SK-N-SH (cell line): ENCODE measurements at regions not wholly inside any gene's neighbourhood (a gene's known extent, or its start where the extent isn't known, plus 50 kb on each side); places are given as distances from the start of the nearest gene placed in this dataset.

Experiments used
- CTCF ChIA-PET: fragments of 300-600, 350-600 bp; formaldehyde crosslinking; extraction: SDS; loops from one replicate; lab custom pipeline; 2021; lab: Yijun Ruan, JAX
- POLR2A ChIA-PET: fragments of 350-600 bp; sonication (Branson Sonifier 250); formaldehyde crosslinking; extraction: SDS; loops from one replicate; lab custom pipeline; 2020; ENCODE audit warnings: antibody characterized with exemption, inconsistent platforms; lab: Yijun Ruan, JAX
- DNase-seq: peaks from one replicate; pipeline ENCODE4 v3.0.0; 2012
- H2AFZ ChIP-seq: fragments of 200-600 bp; sonication (generic); 2 replicates; pipeline ENCODE4 v1.8.1; 2016; ENCODE audit warnings: antibody characterized with exemption, mild to moderate bottlenecking, low read depth
- H3F3A ChIP-seq: fragments of 200-600 bp; sonication (generic); replicated peaks from 2 replicates; pipeline ENCODE3; 2016; ENCODE audit warnings: antibody characterized with exemption, mild to moderate bottlenecking; ENCODE audit not compliant: insufficient read depth
- H3K27ac ChIP-seq, 2 experiments: fragments of 200-500 bp in 1 of 2; fragments of 200-600 bp in 1 of 2; sonication (Bioruptor generic) in 1 of 2; sonication (generic), shearing (Covaris generic) in 1 of 2; 2 replicates each; pipeline versions ENCODE4 v1.5.1 to v1.6.1; 2014 to 2016; ENCODE audit warnings: low read depth in 2 of 2, inconsistent platforms in 1 of 2, low read length in 1 of 2, mild to moderate bottlenecking in 1 of 2, mixed read lengths in 1 of 2
- H3K27me3 ChIP-seq: fragments of 200-600 bp; sonication (generic), shearing (Covaris generic); 2 replicates; pipeline ENCODE4 v1.6.1; 2016; ENCODE audit warnings: mixed run types; ENCODE audit not compliant: insufficient read depth
- H3K36me3 ChIP-seq, 2 experiments: fragments of 200-500 bp in 1 of 2; fragments of 200-600 bp in 1 of 2; sonication (Bioruptor generic) in 1 of 2; sonication (generic) in 1 of 2; replicated peaks in 1 of 2; 2 replicates each; pipeline versions ENCODE3 to v1.5.1; 2014 to 2016; ENCODE audit warnings: low read length in 1 of 2, mild to moderate bottlenecking in 1 of 2; ENCODE audit not compliant: insufficient read depth in 2 of 2, control insufficient read depth in 1 of 2
- H3K4me1 ChIP-seq, 2 experiments: fragments of 200-500 bp in 1 of 2; fragments of 200-600 bp in 1 of 2; sonication (Bioruptor generic) in 1 of 2; sonication (generic), shearing (Covaris generic) in 1 of 2; 2 replicates each; pipeline versions ENCODE4 v1.5.1 to v1.6.1; 2014 to 2016; ENCODE audit warnings: low read depth in 1 of 2, low read length in 1 of 2, mixed run types in 1 of 2; ENCODE audit not compliant: insufficient read depth in 2 of 2, control insufficient read depth in 1 of 2
- H3K4me2 ChIP-seq: fragments of 200-600 bp; sonication (generic), shearing (Covaris generic); 2 replicates; pipeline ENCODE4 v1.6.1; 2017; ENCODE audit warnings: mixed run types
- H3K4me3 ChIP-seq, 2 experiments: fragments of 200-500 bp in 1 of 2; fragments of 200-600 bp in 1 of 2; sonication (Bioruptor generic) in 1 of 2; sonication (generic), shearing (Covaris generic) in 1 of 2; 2 replicates each; pipeline versions ENCODE4 v1.5.1 to v1.8.1; 2014 to 2016; ENCODE audit warnings: low read depth in 2 of 2, inconsistent platforms in 1 of 2, low read length in 1 of 2, mild to moderate bottlenecking in 1 of 2, mixed read lengths in 1 of 2, moderate library complexity in 1 of 2
- H3K79me2 ChIP-seq: fragments of 200-600 bp; sonication (generic); 2 replicates; pipeline ENCODE4 v1.8.1; 2017; ENCODE audit warnings: mild to moderate bottlenecking; ENCODE audit not compliant: insufficient read depth
- H3K9ac ChIP-seq: fragments of 200-600 bp; sonication (generic); 2 replicates; pipeline ENCODE4 v1.6.1; 2017; ENCODE audit warnings: mixed run types
- H3K9me2 ChIP-seq: fragments of 200-600 bp; sonication (generic); 2 replicates; pipeline ENCODE4 v1.6.1; 2017; ENCODE audit warnings: mixed run types
- H3K9me3 ChIP-seq: fragments of 200-600 bp; sonication (generic); 2 replicates; pipeline ENCODE4 v1.6.1; 2017; ENCODE audit warnings: mixed run types, mild to moderate bottlenecking, moderate library complexity
- H4K20me1 ChIP-seq: fragments of 200-600 bp; sonication (generic); 2 replicates; pipeline ENCODE4 v1.6.1; 2017; ENCODE audit warnings: mild to moderate bottlenecking, mixed run types; ENCODE audit not compliant: insufficient read depth
- EZH2phosphoT487 ChIP-seq: fragments of 200-600 bp; sonication (generic); IDR thresholded peaks from 2 replicates; pipeline ENCODE4 v1.6.1; 2017; ENCODE audit warnings: low read depth, mixed run types, mild to moderate bottlenecking, antibody characterized with exemption, moderate library complexity, borderline replicate concordance
- FOSL2 ChIP-seq: IDR thresholded peaks from 2 replicates; pipeline ENCODE4 v1.4.0; 2012; ENCODE audit warnings: low read depth, mild to moderate bottlenecking, moderate library complexity, borderline replicate concordance
- JUND ChIP-seq: IDR thresholded peaks from 2 replicates; pipeline ENCODE4 v1.4.0; 2012
- MEF2A ChIP-seq: IDR thresholded peaks from 2 replicates; pipeline ENCODE4 v1.4.0; 2012; ENCODE audit warnings: low read depth, borderline replicate concordance
- NFIC ChIP-seq: IDR thresholded peaks from 2 replicates; pipeline ENCODE4 v1.4.0; 2012; ENCODE audit warnings: borderline replicate concordance
- PBX3 ChIP-seq: IDR thresholded peaks from 2 replicates; pipeline ENCODE4; 2012
- POLR2AphosphoS5 ChIP-seq: IDR thresholded peaks from 2 replicates; pipeline ENCODE4 v1.6.1; 2012; ENCODE audit warnings: low read depth, low read length
- RAD21 ChIP-seq: IDR thresholded peaks from 2 replicates; pipeline ENCODE4 v1.6.1; 2012; ENCODE audit warnings: mild to moderate bottlenecking, low read length
- RCOR1 ChIP-seq: fragments of 150-350 bp; IDR thresholded peaks from 2 replicates; pipeline ENCODE4 v1.6.1; 2017; ENCODE audit warnings: antibody characterized with exemption, low read length
- RFX5 ChIP-seq: IDR thresholded peaks from 2 replicates; pipeline ENCODE4 v1.6.1; 2012; ENCODE audit warnings: mild to moderate bottlenecking, improper control_type of control experiment, low read length
- SIN3A ChIP-seq: IDR thresholded peaks from 2 replicates; pipeline ENCODE4 v1.6.1; 2012; ENCODE audit warnings: low read depth, mild to moderate bottlenecking, low read length, moderate library complexity, borderline replicate concordance
- TCF12 ChIP-seq: IDR thresholded peaks from 2 replicates; pipeline ENCODE4 v1.4.0; 2012
- TEAD4 ChIP-seq: IDR thresholded peaks from 2 replicates; pipeline ENCODE4 v1.4.0; 2012; ENCODE audit warnings: mild to moderate bottlenecking, borderline replicate concordance; ENCODE audit not compliant: insufficient read depth
- YY1 ChIP-seq: IDR thresholded peaks from 2 replicates; pipeline ENCODE4 v1.4.0; 2012; ENCODE audit warnings: low read depth, mild to moderate bottlenecking
- ZBTB33 ChIP-seq: IDR thresholded peaks from 2 replicates; pipeline ENCODE4 v1.4.0; 2012; ENCODE audit warnings: low read depth, borderline replicate concordance
- WGBS: methylation state at CpG from one replicate; pipeline ENCODE4 v1.1.6; 2017; ENCODE audit warnings: low lambda C conversion rate; 5-methylcytosine and 5-hydroxymethylcytosine counted together

- no peaks in the 10 kb centered on the region for H3K27me3 ChIP-seq
- no peak for TF ChIP-seq ZBTB33
- no peak for TF ChIP-seq TCF12
- no peak for TF ChIP-seq POLR2AphosphoS5
- no peak for TF ChIP-seq RCOR1
- no peak for TF ChIP-seq JUND
- no peak for TF ChIP-seq SIN3A
- no peaks in the 10 kb centered on the region for H3K9me3 ChIP-seq
- 41% methylated on average over 8 of the region's 8 CpGs for WGBS
- H3K9me2 ChIP-seq: no peaks in the 10 kb centered on the region
- H3K27ac ChIP-seq: no peak overlapping the region
- DNase-seq: no peak
- H4K20me1 ChIP-seq: no peaks in the 10 kb centered on the region
- H3K4me3 ChIP-seq: no peak overlapping the region
- H3K36me3 ChIP-seq: no peaks in the 10 kb centered on the region
- H3K4me1 ChIP-seq: no peaks in the 10 kb centered on the region; a peak in 1 of 4 replicates
- no peaks in the 10 kb centered on the region for H3F3A ChIP-seq
- no peak overlapping the region for H3K9ac ChIP-seq
- no peak overlapping the region for H3K4me2 ChIP-seq
- H3K79me2 ChIP-seq: no peaks in the 10 kb centered on the region
- ChIA-PET POLR2A (no interaction called here), CTCF (interaction anchor here (0.7 kb wide), 1 partner anchor 1766 kb away, joined by 3 read pairs; no protein-coding TSS in a partner anchor)
- H2AFZ ChIP-seq: no peak overlapping the region
Observed at GRCh38 chr17:13755851-13756250, 154.1 kb upstream of the HS3ST3A1 start.

GRCh38 chr17:13756763-13757162, 155.0 kb upstream of the HS3ST3A1 start:
- no peaks in the 10 kb centered on the region for H3K36me3 ChIP-seq
- no peaks in the 10 kb centered on the region for H3K79me2 ChIP-seq
- H3K27me3 ChIP-seq: no peaks in the 10 kb centered on the region
- no peak overlapping the region for H3K27ac ChIP-seq
- no peaks in the 10 kb centered on the region for H3F3A ChIP-seq
- no peaks in the 10 kb centered on the region for H3K9me2 ChIP-seq
- no peaks in the 10 kb centered on the region for H3K9me3 ChIP-seq
- no peak overlapping the region for H3K4me2 ChIP-seq
- H3K4me3 ChIP-seq: no peak overlapping the region
- H4K20me1 ChIP-seq: no peaks in the 10 kb centered on the region
- no peak overlapping the region for H2AFZ ChIP-seq
- no peak overlapping the region for H3K9ac ChIP-seq
- WGBS: 56% methylated on average over 2 of the region's 2 CpGs
- TF ChIP-seq RAD21 (no peak), YY1 (no peak), PBX3 (no peak), NFIC (no peak), TEAD4 (no peak), RFX5 (no peak), EZH2phosphoT487 (no peak), ZBTB33 (no peak), FOSL2 (no peak), SIN3A (no peak), TCF12 (no peak), MEF2A (no peak)
- DNase-seq: no peak
- H3K4me1 ChIP-seq: no peaks in the 10 kb centered on the region; a peak in 1 of 4 replicates
- CTCF ChIA-PET: no interaction called here
- POLR2A ChIA-PET: no interaction called here
